SK-N-MC (cell line): ENCODE measurements at regions not wholly inside any gene's neighbourhood (a gene's known extent, or its start where the extent isn't known, plus 50 kb on each side); places are given as distances from the start of the nearest gene placed in this dataset.

Experiments used
- EZH2 ChIP-seq: fragments of 200-600 bp; sonication (generic); IDR thresholded peaks from one replicate; pipeline ENCODE4 v1.6.1; 2017; ENCODE audit warnings: antibody characterized with exemption
- FOXP2 ChIP-seq: optimal IDR thresholded peaks from 2 replicates; pipeline ENCODE3; 2011; ENCODE audit warnings: mild to moderate bottlenecking, moderate library complexity; ENCODE audit not compliant: insufficient read depth; ENCODE audit errors: extremely low read length, control extremely low read depth
- POLR2AphosphoS5 ChIP-seq: IDR thresholded peaks from 2 replicates; pipeline ENCODE4 v1.6.1; 2012; ENCODE audit warnings: mild to moderate bottlenecking, low read depth, low read length, borderline replicate concordance

DNA sequence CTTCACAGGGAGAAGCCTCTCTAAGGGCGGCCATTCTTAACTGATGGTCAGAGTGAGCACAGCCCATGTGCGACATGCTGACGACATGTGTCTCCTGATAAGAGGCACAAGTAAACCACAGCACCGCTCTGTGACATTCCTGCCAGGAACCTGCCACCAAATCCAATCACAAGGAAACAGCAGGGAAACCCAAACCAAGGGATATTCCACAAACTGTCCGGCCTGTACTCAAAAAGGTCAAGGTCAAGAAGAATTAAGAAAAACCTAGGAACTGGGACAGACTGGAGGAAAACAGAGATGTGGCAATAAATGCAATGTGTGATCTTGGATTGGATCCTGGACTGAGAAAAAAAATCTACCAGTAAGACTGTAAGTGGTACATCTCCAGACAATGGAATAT is 91.9 kb downstream of the SYNE3 start:
- TF ChIP-seq POLR2AphosphoS5 (no peak), EZH2 (no peak), FOXP2 (no peak)
